Kasumi-1 (cell line): ENCODE measurements at regions not wholly inside any gene's neighbourhood (a gene's known extent, or its start where the extent isn't known, plus 50 kb on each side); places are given as distances from the start of the nearest gene placed in this dataset.
A peak's percentile ranks its signal among the peaks of the same experiment; 100 is the strongest.

Experiments used
- DNase-seq, 2 experiments: peaks; one replicate each; lab custom pipeline; 2025; lab: John Stamatoyannopoulos, UW

DNA sequence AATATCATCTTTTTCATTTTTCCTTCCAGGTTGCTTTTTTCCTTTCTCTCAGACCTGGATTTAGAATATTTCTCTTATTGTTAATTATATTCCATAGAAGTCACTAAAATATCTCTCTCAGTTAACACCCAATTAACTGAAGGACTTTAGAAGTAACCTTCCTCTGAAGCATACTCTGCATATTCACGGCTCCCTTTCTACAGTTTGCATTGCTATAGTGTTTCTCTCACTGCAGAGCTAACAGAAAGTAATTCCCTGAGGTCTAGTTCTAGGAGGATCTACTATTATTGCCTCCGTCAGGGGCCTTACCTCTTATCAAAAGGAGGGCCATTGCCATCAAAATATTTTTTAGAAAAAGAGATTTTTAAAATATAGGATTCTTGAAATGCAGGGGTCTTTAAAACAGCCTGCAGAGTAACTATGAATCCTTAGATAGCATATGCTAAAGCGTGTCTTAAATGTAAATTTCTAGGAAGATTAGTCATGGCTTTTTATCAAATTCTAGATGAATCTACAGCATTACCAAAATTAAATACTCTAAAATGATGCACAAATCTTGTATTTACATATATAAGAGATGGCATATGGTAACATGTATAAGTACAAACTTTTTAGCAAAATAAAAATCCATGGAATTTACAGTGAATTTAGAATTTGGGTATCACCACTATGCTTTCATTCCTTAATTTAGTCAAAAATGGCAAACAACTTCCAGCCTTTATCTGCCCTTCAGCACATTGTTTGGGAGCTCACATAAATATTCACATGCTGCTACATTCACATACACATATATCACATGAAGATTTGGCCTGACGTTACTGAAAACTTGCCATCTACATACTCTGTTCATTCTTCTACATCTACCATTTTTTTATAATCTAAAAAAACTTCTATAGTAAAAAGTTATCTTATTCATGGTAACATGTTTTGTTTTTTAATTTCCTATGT is 696.8 kb downstream of the OTOL1 start:
- DNase-seq, result no peak

DNA sequence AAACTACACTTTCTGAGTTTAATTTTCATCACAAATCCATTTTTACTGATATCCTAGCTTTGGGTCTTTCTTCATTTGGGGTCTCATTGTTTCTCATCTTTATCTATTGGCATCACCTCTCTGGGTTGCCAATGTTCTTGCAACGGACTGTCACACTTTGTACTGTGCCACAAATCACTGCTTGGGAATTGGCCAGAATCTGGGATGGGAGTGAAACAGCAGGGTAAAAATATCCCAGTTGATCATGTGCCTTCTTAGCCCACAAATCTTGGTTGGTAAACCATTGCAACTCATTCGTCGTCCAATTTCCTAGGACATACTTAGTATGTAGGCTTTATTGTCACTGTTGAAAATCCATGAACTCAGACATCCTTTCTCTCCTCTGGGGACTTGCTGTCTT is 698.5 kb downstream of the OTOL1 start:
- DNase-seq, result no peak

- DNase-seq, result no peak
Observed at GRCh38 chr3:162196964-162197363, 700.4 kb downstream of the OTOL1 start.

DNA sequence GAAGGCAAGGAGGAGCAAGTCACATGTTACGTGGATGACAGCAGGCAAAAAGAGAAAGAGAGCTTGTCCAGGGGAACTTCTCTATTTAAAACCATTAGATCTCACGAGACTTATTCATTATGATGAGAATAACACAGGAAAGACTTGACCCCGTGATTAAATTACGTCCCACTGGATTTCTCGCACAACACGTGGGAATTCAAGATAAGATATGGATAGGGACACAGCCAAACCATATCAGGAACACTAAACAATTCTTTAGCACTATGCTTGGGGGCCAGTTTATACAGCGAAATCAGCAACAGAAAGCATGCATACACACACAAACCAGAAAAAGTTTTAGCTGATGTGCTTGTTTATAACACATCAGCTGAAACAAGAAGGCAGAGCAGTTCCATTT is 704.2 kb downstream of the OTOL1 start:
- DNase-seq, result no peak

DNA sequence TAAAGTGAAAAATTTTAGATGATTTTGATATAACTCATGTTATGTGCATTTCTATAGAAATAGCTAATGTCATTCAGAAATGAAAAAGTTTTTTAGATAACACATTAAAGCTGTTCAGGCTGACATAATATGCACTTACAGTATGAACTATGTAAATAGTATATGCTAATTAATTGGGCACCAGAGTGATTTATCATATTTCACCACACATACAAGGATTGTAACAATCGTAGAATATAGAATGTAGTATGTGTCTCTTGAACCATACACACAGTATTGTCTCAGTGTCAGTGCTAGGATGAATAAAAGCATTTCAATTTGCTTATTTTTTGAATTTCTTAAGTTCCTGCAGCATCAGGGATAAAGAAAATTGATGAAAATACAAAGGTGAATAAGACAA is 710.0 kb downstream of the OTOL1 start:
- DNase-seq, result no peak

DNA sequence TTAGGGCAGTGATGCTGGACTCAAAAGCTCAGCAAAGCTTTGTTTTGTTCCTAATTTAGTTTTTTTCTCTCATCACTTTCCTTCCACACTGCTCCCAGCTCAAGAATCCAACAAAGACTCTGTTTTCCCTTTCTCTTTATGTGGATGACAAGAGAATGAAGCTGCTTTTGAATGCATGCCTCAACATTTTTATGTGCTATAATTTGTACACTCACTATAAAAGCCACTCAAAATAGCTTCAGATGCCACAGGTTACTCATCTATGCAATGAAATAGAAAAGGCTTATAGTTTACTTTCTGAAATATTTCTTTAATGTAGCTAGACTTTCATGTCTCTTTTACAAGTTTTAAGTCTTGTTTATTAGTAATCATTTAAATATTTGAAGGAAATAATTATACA is 714.9 kb downstream of the OTOL1 start:
- DNase-seq, result no peak

DNA sequence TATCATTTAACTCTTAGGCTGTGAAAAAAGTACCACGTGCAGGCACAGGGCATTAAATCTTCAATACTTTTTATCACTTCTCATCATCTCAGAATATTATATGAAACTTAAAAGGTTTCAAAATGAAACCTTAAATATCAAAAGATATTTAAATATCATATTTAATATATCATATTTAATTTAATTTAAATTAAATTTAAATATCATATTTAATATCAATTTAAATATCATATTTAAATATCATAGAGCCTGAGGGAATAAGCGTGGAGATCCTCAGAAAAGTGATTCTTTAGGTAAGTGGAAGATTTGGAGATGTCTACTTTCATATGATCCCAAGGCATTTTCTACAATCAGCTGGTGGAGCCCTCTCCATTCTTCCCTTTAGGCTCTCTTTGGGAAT is 716.6 kb downstream of the OTOL1 start:
- DNase-seq, result no peak

- DNase-seq, result no peak
Observed at GRCh38 chr3:162213956-162214355, 717.3 kb downstream of the OTOL1 start.

GRCh38 chr3:162217647-162218046 is 721.0 kb downstream of the OTOL1 start:
- DNase-seq, result peak in 1 of 2 experiments; percentile 6

GRCh38 chr3:162218479-162218878 is 721.9 kb downstream of the OTOL1 start:
- DNase-seq, result no peak

GRCh38 chr3:162224746-162225145 is 728.1 kb downstream of the OTOL1 start:
- DNase-seq, result no peak

DNA sequence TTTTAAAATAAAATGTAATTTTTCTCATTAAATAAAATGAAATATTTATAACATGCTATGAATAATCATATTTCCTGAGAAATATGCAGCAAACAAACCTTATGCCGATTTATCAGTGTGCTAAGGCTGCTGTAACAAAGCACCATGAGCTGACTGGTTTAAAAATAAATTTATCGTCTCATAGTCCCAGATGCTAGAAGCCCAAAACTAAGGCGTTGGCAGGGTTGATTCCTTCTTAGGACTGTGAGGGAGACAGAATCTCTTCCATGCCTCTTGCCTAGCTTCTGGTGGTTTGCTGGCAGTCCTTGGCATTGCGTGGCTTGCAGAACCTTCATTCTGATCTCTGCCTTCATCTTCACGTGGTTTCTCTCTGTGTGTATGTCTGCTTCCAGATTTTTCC is 740.3 kb downstream of the OTOL1 start:
- DNase-seq, result no peak

- no peak for DNase-seq
Observed at GRCh38 chr3:162250782-162251181, 754.2 kb downstream of the OTOL1 start.

GRCh38 chr3:162262129-162262528 is 765.5 kb downstream of the OTOL1 start:
- DNase-seq, result no peak

DNA sequence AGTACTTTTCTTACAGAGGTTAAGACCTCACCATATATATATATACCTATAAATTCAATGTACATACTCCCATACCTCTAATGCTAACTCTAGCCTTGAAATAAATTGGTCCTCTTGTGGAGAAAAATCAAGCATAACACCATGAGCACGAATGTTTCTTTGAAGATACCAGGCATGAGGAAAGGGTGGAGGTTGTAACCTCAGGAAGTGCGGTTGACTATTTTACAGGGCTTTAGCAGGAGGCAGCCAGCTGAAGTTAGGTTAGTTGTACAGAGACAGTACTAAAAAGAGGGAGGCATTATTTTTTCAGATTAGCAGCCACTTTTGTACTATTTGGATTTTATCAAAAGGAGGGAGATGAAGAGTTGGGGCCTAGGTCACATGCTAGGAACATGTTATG is 767.0 kb downstream of the OTOL1 start:
- no peak for DNase-seq

DNA sequence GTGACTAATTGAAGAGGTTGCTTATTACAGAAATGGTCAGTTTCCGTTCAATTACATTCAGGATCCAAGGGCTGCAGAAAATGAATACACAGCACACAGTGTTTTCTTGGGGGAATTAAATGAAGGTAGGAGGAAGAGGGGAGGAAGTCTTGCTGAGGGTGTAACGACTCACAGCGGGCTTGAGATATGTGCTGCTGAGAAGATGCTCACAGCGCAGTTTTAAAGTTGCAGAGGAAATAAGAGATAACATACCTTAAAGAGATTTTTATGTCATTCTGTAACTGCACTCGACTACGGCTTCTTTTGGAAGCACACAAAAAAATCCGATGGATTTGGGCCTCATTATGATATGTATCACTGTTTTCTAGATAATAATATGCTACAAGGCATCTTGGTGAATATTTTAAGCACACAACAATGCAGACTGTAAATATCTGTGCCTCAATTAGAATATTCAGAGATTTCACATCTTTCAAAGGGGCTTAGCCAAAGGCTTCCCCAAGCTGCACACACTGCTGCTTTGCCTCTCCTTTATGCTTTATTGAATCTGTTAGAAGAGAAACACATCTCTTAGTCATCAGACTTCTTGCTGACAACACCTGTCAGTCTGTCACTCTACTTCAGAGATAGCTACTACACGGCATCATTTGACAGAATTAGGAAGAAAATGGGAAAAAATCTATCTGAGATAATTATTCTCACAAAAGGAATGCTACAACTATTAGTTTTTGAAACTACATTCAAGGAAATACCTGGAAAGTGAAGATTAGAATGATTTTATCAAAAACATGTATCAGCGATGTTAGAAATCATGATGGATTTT is 773.2 kb downstream of the OTOL1 start:
- DNase-seq, result no peak

- no peak for DNase-seq
Observed at GRCh38 chr3:162274070-162274469, 777.5 kb downstream of the OTOL1 start.

DNA sequence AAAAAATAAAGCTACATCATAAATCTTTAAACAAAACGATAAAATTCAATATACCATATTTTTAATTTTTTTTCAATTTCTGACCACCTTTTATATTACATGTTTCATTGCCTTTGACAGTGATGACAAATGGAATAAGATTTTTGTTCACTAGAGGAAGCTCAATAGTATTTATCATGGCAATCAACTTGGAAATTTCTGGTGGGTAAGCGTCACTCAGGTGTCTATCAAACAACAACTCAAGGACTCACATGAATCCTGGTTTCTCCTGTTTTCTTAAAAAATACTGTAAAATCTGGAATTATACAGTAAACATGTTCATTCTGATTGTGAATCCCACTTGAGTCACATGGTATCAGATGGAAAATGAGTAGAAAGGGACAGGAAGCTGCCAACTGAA is 782.2 kb downstream of the OTOL1 start:
- DNase-seq, result no peak

- DNase-seq, result no peak
Observed at GRCh38 chr3:162285259-162285658, 788.7 kb downstream of the OTOL1 start.

- no peak for DNase-seq
Observed at GRCh38 chr3:162287600-162287999, 791.0 kb downstream of the OTOL1 start.

GRCh38 chr3:162292409-162292808 is 795.8 kb downstream of the OTOL1 start:
- DNase-seq, result no peak

GRCh38 chr3:162295323-162295983 is 798.8 kb downstream of the OTOL1 start:
- DNase-seq, result no peak
